ENCODE measurements at regions not wholly inside any gene's neighbourhood (a gene's known extent, or its start where the extent isn't known, plus 50 kb on each side); places are given as distances from the start of the nearest gene placed in this dataset.

DNA sequence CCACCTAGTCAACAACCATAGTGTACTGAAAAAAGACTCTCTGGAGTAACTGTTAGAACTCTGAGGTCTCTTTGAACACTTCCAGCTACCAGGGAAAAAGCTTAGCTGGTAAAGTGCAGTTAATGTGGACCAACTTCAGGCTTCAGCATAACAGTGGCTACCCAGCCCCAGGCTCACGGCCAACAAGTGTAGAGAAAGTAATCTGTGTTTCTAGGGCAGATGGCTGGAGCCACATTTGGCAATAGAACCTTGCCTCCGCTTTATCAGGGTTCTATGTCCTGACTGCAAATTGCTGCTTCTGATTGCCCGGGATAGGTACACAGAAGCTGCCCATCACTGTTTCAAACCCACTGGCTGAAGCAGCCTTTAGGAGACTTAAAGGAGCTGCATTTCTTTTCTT, 76.0 kb upstream of the SIMC1 start:
- CTCF ChIA-PET = interaction anchor here (0.6 to 1.1 kb wide), 3 partner anchors 12 to 628 kb away, joined by 3 to 4 read pairs (median 3); no protein-coding TSS in a partner anchor
- TF ChIP-seq CHD2 (IDR thresholded peaks at IDR 0.05; ENCODE audit: low read length, partially characterized antibody) = no peak
- TF ChIP-seq USF2 (IDR thresholded peaks at IDR 0.05) = no peak
- TF ChIP-seq RARB (CRISPR knock-in tag; IDR thresholded peaks at IDR 0.05) = no peak
- TF ChIP-seq FOSB (CRISPR knock-in tag; IDR thresholded peaks at IDR 0.05) = no peak
- no peak for TF ChIP-seq EP300 (IDR thresholded peaks at IDR 0.05)
- no peak for TF ChIP-seq RNF2 (IDR thresholded peaks at IDR 0.05; ENCODE audit: borderline replicate concordance, low read depth)
- TF ChIP-seq HEYL (CRISPR knock-in tag; IDR thresholded peaks at IDR 0.05) = no peak
- TF ChIP-seq, protein P1, sequence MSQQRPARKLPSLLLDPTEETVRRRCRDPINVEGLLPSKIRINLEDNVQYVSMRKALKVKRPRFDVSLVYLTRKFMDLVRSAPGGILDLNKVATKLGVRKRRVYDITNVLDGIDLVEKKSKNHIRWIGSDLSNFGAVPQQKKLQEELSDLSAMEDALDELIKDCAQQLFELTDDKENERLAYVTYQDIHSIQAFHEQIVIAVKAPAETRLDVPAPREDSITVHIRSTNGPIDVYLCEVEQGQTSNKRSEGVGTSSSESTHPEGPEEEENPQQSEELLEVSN (IDR thresholded peaks at IDR 0.05; ENCODE audit: borderline replicate concordance, low read depth) = no peak
- no peak for TF ChIP-seq JUN (IDR thresholded peaks at IDR 0.05)
- TF ChIP-seq EHMT2 (IDR thresholded peaks at IDR 0.05; ENCODE audit: low read depth) = no peak
- no peak for TF ChIP-seq MAFK (IDR thresholded peaks at IDR 0.05; ENCODE audit: partially characterized antibody)
- TF ChIP-seq FOSL2 (IDR thresholded peaks at IDR 0.05) = no peak
- no peak for TF ChIP-seq FOSL2 (CRISPR knock-in tag; IDR thresholded peaks at IDR 0.05)
- no peak for TF ChIP-seq ZFP36 (IDR thresholded peaks at IDR 0.05; ENCODE audit: borderline replicate concordance, partially characterized antibody)
- Histone ChIP-seq H3K27ac (no peak overlapping the region), H3K4me1 (no peaks in the 10 kb centered on the region), H3K9me3 (no peaks in the 10 kb centered on the region), H3K4me2 (no peak overlapping the region), H3K4me3 (no peak overlapping the region)
- no peak for ATAC-seq
- no peak for FAIRE-seq
- 34% methylated on average over 3 of the region's 3 CpGs for WGBS (ENCODE audit: missing lambda C conversion rate)
- DNase-seq (ENCODE audit: low read depth in 1 of 2, low spot score in 1 of 2) = no peak
- POLR2A ChIA-PET = no interaction called here

GRCh38 chr5:176162888-176163287, 75.3 kb upstream of the SIMC1 start:
- Histone ChIP-seq H3K4me3 (no peak overlapping the region), H3K4me1 (no peaks in the 10 kb centered on the region), H3K9me3 (no peaks in the 10 kb centered on the region), H3K4me2 (no peak overlapping the region), H3K27ac (no peak overlapping the region)
- no peak for FAIRE-seq
- ATAC-seq = no peak
- no peak for TF ChIP-seq MAZ (IDR thresholded peaks at IDR 0.05; ENCODE audit: borderline replicate concordance, low read depth, low read length)
- TF ChIP-seq MYC (IDR thresholded peaks at IDR 0.05; ENCODE audit: borderline replicate concordance, low read length) = no peak
- no peak for TF ChIP-seq NR3C1 (IDR thresholded peaks at IDR 0.05)
- TF ChIP-seq, protein P2, sequence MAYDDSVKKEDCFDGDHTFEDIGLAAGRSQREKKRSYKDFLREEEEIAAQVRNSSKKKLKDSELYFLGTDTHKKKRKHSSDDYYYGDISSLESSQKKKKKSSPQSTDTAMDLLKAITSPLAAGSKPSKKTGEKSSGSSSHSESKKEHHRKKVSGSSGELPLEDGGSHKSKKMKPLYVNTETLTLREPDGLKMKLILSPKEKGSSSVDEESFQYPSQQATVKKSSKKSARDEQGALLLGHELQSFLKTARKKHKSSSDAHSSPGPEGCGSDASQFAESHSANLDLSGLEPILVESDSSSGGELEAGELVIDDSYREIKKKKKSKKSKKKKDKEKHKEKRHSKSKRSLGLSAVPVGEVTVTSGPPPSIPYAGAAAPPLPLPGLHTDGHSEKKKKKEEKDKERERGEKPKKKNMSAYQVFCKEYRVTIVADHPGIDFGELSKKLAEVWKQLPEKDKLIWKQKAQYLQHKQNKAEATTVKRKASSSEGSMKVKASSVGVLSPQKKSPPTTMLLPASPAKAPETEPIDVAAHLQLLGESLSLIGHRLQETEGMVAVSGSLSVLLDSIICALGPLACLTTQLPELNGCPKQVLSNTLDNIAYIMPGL (CRISPR knock-in tag; IDR thresholded peaks at IDR 0.05; ENCODE audit: borderline replicate concordance) = no peak
- TF ChIP-seq GATA3 (IDR thresholded peaks at IDR 0.05; ENCODE audit: borderline replicate concordance) = no peak
- TF ChIP-seq, protein P1 (IDR thresholded peaks at IDR 0.05; ENCODE audit: borderline replicate concordance, low read depth) = no peak
- TF ChIP-seq, protein P3, sequence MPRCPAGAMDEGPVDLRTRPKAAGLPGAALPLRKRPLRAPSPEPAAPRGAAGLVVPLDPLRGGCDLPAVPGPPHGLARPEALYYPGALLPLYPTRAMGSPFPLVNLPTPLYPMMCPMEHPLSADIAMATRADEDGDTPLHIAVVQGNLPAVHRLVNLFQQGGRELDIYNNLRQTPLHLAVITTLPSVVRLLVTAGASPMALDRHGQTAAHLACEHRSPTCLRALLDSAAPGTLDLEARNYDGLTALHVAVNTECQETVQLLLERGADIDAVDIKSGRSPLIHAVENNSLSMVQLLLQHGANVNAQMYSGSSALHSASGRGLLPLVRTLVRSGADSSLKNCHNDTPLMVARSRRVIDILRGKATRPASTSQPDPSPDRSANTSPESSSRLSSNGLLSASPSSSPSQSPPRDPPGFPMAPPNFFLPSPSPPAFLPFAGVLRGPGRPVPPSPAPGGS (IDR thresholded peaks at IDR 0.05) = no peak
- no peak for TF ChIP-seq CHD2 (IDR thresholded peaks at IDR 0.05; ENCODE audit: low read length, partially characterized antibody)
- DNase-seq (ENCODE audit: low read depth in 1 of 2, low spot score in 1 of 2) = no peak
- POLR2A ChIA-PET = no interaction called here
- WGBS (ENCODE audit: missing lambda C conversion rate) = 2% methylated on average over 4 of the region's 4 CpGs
- CTCF ChIA-PET = interaction anchor here (0.6 to 1.1 kb wide), 2 partner anchors 433 to 629 kb away, joined by 3 read pairs; no protein-coding TSS in a partner anchor
